Endothelial cell (in vitro differentiated cells): ENCODE measurements at regions not wholly inside any gene's neighbourhood (a gene's known extent, or its start where the extent isn't known, plus 50 kb on each side); places are given as distances from the start of the nearest gene placed in this dataset.

Experiments
- DNase-seq: peaks from one replicate; pipeline ENCODE4 v3.0.0; 2021; ENCODE audit warnings: low spot score
- H3K27ac Mint-ChIP-seq: one replicate; pipeline ENCODE4 v1.8.0; 2021; ENCODE audit warnings: mixed read lengths, inconsistent platforms; ENCODE audit not compliant: unreplicated experiment
- H3K27me3 Mint-ChIP-seq: one replicate; pipeline ENCODE4 v1.8.0; 2021; ENCODE audit warnings: mild to moderate bottlenecking, moderate library complexity, mixed read lengths, inconsistent platforms; ENCODE audit not compliant: unreplicated experiment
- H3K36me3 Mint-ChIP-seq: one replicate; pipeline ENCODE4 v1.8.0; 2021; ENCODE audit warnings: mild to moderate bottlenecking, low read depth, mixed read lengths, inconsistent platforms; ENCODE audit not compliant: unreplicated experiment
- H3K4me1 Mint-ChIP-seq: one replicate; pipeline ENCODE4 v1.8.0; 2021; ENCODE audit warnings: mild to moderate bottlenecking, mixed read lengths, inconsistent platforms; ENCODE audit not compliant: unreplicated experiment
- H3K4me3 Mint-ChIP-seq: one replicate; pipeline ENCODE4 v1.8.0; 2021; ENCODE audit warnings: mild to moderate bottlenecking, mixed read lengths, inconsistent platforms; ENCODE audit not compliant: unreplicated experiment
- H3K9me3 Mint-ChIP-seq: one replicate; pipeline ENCODE4 v1.8.0; 2021; ENCODE audit warnings: mixed read lengths, inconsistent platforms; ENCODE audit not compliant: unreplicated experiment
- TF ChIP-seq, protein P1 (sequence below): fragments of 200-600 bp; sonication (generic); IDR thresholded peaks from one replicate; pipeline ENCODE4 v1.5.0; 2021; ENCODE audit warnings: antibody characterized with exemption; ENCODE audit not compliant: unreplicated experiment

- TF ChIP-seq, protein P1, sequence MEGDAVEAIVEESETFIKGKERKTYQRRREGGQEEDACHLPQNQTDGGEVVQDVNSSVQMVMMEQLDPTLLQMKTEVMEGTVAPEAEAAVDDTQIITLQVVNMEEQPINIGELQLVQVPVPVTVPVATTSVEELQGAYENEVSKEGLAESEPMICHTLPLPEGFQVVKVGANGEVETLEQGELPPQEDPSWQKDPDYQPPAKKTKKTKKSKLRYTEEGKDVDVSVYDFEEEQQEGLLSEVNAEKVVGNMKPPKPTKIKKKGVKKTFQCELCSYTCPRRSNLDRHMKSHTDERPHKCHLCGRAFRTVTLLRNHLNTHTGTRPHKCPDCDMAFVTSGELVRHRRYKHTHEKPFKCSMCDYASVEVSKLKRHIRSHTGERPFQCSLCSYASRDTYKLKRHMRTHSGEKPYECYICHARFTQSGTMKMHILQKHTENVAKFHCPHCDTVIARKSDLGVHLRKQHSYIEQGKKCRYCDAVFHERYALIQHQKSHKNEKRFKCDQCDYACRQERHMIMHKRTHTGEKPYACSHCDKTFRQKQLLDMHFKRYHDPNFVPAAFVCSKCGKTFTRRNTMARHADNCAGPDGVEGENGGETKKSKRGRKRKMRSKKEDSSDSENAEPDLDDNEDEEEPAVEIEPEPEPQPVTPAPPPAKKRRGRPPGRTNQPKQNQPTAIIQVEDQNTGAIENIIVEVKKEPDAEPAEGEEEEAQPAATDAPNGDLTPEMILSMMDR: no peak
- no peaks in the 10 kb centered on the region for H3K36me3 Mint-ChIP-seq
- no peaks in the 10 kb centered on the region for H3K9me3 Mint-ChIP-seq
- H3K27me3 Mint-ChIP-seq: no peaks in the 10 kb centered on the region
- no peak for DNase-seq
- no peaks in the 10 kb centered on the region for H3K4me1 Mint-ChIP-seq
- H3K4me3 Mint-ChIP-seq: no peak overlapping the region
- no peak overlapping the region for H3K27ac Mint-ChIP-seq
Measured at GRCh38 chr4:66604192-66604591, 933.9 kb upstream of the EPHA5 start.

- no peak overlapping the region for H3K4me3 Mint-ChIP-seq
- H3K36me3 Mint-ChIP-seq: no peaks in the 10 kb centered on the region
- no peaks in the 10 kb centered on the region for H3K9me3 Mint-ChIP-seq
- TF ChIP-seq, protein P1: no peak
- H3K4me1 Mint-ChIP-seq: no peaks in the 10 kb centered on the region
- no peak for DNase-seq
- no peaks in the 10 kb centered on the region for H3K27me3 Mint-ChIP-seq
- no peak overlapping the region for H3K27ac Mint-ChIP-seq
Measured at GRCh38 chr4:66602622-66603021, 932.3 kb upstream of the EPHA5 start.

GRCh38 chr4:66591968-66592367 is 921.7 kb upstream of the EPHA5 start:
- Mint-ChIP-seq H3K27me3 (no peaks in the 10 kb centered on the region), H3K9me3 (no peaks in the 10 kb centered on the region), H3K4me3 (no peak overlapping the region), H3K36me3 (no peaks in the 10 kb centered on the region), H3K27ac (no peak overlapping the region), H3K4me1 (peaks cover 2% of the 10 kb centered on the region)
- TF ChIP-seq, protein P1: no peak
- no peak for DNase-seq

DNA sequence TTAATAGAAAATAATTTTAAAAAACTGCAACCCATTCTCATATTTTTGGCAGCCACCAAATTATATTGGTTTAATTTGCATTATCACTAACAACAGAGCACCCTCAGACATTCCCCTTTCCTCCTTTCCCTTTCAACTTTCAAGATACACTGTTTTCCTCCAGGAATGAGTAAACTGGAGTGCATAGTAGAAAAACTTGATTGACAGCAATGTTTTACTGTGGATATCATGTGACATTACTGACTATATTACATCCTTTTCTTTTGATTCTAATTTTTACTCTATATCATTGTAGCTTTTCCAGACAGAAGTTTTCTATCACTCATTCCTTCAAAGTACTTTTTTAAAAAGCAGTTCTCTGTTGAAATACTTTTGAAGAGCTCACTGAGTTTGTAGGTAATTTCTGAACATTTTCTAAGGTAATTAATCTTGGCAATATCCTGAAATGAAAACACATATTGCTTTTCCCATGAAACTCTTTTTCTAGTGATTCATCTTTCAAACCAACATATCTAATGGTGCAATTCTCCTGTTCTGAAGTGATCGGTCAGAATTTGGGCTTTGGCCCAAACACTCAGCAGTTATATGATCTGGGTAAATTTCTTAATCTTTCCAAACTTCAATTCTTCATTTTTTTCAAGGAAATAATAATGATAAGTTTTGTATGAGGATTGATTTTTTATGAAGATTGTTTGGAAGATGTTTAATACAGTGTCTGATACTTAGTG is 920.4 kb upstream of the EPHA5 start:
- H3K27ac Mint-ChIP-seq: no peak overlapping the region
- no peaks in the 10 kb centered on the region for H3K9me3 Mint-ChIP-seq
- H3K4me1 Mint-ChIP-seq: peaks cover 2% of the 10 kb centered on the region
- H3K27me3 Mint-ChIP-seq: no peaks in the 10 kb centered on the region
- no peak overlapping the region for H3K4me3 Mint-ChIP-seq
- TF ChIP-seq, protein P1: no peak
- H3K36me3 Mint-ChIP-seq: no peaks in the 10 kb centered on the region
- DNase-seq: no peak

DNA sequence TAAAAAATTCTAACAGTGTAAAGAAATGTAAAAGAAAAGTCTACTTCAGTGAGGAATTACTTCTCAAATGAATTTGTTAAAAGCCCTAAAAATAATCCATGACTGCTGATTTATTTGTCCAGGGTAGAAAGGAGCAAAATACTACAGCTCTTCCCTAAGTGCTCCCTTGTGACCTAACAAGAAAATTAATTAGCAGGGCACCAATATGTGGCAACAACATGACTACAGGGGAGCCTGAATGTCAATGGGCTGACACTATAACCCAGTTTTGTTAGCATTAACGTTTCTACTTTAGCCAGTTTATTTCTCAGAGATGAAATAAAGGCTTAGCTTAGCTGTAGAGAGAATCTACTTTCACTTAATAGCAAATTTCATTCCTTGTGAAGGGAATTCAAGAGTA is 918.9 kb upstream of the EPHA5 start:
- Mint-ChIP-seq H3K4me1 (no peaks in the 10 kb centered on the region), H3K36me3 (no peaks in the 10 kb centered on the region), H3K9me3 (no peaks in the 10 kb centered on the region), H3K4me3 (no peak overlapping the region), H3K27ac (no peak overlapping the region), H3K27me3 (no peaks in the 10 kb centered on the region)
- TF ChIP-seq, protein P1: no peak
- no peak for DNase-seq
